ENCODE measurements at regions not wholly inside any gene's neighbourhood (a gene's known extent, or its start where the extent isn't known, plus 50 kb on each side); places are given as distances from the start of the nearest gene placed in this dataset.

DNA sequence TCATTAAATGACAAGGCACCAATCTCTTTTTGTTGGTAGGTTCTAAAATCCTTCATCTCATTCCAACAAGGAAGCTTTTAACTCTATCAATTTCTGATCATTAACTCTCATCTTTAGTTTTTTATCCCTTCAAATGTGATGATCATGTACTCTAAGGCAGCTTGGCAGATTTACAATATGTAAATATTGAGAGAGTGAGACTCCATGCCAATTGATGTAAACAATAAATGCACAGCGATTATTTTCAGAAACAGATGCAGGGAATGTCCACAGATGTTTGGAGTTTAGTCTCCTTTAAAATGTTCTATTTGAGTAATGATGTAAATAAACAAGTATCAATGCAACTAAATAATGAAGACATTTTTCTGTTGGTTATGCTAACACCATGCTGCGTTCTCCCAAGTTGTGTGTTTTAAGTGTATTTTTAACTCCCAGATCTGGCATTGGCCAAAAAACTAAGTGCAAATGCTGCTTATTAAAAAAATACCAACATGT lies 213.8 kb downstream of the AHR start:
- H3K9ac ChIP-seq, result no peak overlapping the region
- no peak overlapping the region for H3K4me2 ChIP-seq
- H3K9me2 ChIP-seq, result no peaks in the 10 kb centered on the region; the same call in 1 of the 2 replicates
- TF ChIP-seq EZH2phosphoT487 (IDR thresholded peaks at IDR 0.05; ENCODE audit: borderline replicate concordance, low read depth) (no peak), MAX (IDR thresholded peaks at IDR 0.05; ENCODE audit: low read depth) (no peak), RFX5 (IDR thresholded peaks at IDR 0.05; ENCODE audit: low read length) (no peak), NFIC (IDR thresholded peaks at IDR 0.05; ENCODE audit: borderline replicate concordance) (no peak), PBX3 (IDR thresholded peaks at IDR 0.05) (no peak), EP300 (IDR thresholded peaks at IDR 0.05; ENCODE audit: borderline replicate concordance in 1 of 2, low read depth in 1 of 2, low read length in 1 of 2) (no peak), CHD2 (IDR thresholded peaks at IDR 0.05; ENCODE audit: low read length, partially characterized antibody) (no peak), RCOR1 (IDR thresholded peaks at IDR 0.05; ENCODE audit: low read length) (no peak), FOSL2 (IDR thresholded peaks at IDR 0.05; ENCODE audit: borderline replicate concordance, low read depth) (no peak), GABPA (IDR thresholded peaks at IDR 0.05; ENCODE audit: low read depth) (no peak), ELF1 (IDR thresholded peaks at IDR 0.05) (no peak), POLR2AphosphoS5 (IDR thresholded peaks at IDR 0.05; ENCODE audit: low read depth, low read length) (no peak), TCF12 (IDR thresholded peaks at IDR 0.05) (no peak), RAD21 (IDR thresholded peaks at IDR 0.05; ENCODE audit: low read length) (no peak)
- TF ChIP-seq, protein P1, sequence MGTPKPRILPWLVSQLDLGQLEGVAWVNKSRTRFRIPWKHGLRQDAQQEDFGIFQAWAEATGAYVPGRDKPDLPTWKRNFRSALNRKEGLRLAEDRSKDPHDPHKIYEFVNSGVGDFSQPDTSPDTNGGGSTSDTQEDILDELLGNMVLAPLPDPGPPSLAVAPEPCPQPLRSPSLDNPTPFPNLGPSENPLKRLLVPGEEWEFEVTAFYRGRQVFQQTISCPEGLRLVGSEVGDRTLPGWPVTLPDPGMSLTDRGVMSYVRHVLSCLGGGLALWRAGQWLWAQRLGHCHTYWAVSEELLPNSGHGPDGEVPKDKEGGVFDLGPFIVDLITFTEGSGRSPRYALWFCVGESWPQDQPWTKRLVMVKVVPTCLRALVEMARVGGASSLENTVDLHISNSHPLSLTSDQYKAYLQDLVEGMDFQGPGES (IDR thresholded peaks at IDR 0.05; ENCODE audit: low read depth, low read length), result no peak
- TF ChIP-seq, protein P2, sequence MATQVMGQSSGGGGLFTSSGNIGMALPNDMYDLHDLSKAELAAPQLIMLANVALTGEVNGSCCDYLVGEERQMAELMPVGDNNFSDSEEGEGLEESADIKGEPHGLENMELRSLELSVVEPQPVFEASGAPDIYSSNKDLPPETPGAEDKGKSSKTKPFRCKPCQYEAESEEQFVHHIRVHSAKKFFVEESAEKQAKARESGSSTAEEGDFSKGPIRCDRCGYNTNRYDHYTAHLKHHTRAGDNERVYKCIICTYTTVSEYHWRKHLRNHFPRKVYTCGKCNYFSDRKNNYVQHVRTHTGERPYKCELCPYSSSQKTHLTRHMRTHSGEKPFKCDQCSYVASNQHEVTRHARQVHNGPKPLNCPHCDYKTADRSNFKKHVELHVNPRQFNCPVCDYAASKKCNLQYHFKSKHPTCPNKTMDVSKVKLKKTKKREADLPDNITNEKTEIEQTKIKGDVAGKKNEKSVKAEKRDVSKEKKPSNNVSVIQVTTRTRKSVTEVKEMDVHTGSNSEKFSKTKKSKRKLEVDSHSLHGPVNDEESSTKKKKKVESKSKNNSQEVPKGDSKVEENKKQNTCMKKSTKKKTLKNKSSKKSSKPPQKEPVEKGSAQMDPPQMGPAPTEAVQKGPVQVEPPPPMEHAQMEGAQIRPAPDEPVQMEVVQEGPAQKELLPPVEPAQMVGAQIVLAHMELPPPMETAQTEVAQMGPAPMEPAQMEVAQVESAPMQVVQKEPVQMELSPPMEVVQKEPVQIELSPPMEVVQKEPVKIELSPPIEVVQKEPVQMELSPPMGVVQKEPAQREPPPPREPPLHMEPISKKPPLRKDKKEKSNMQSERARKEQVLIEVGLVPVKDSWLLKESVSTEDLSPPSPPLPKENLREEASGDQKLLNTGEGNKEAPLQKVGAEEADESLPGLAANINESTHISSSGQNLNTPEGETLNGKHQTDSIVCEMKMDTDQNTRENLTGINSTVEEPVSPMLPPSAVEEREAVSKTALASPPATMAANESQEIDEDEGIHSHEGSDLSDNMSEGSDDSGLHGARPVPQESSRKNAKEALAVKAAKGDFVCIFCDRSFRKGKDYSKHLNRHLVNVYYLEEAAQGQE (IDR thresholded peaks at IDR 0.05; ENCODE audit: low read depth, low read length), result no peak
- POLR2A ChIA-PET, result no interaction called here
- no peaks in the 10 kb centered on the region for H3F3A ChIP-seq (replicated peaks; ENCODE audit: insufficient read depth)
- CTCF ChIA-PET, result interaction anchor here (0.9 kb wide), 1 partner anchor 14 kb away, joined by 3 read pairs; no protein-coding TSS in a partner anchor
- no peaks in the 10 kb centered on the region for H3K4me1 ChIP-seq (ENCODE audit: control insufficient read depth in 1 of 2, insufficient read depth in 2 of 2, low read depth in 1 of 2, low read length in 1 of 2)
- H3K27ac ChIP-seq (ENCODE audit: low read depth in 2 of 2, low read length in 1 of 2), result no peak overlapping the region
- H3K4me3 ChIP-seq (ENCODE audit: low read depth in 2 of 2, low read length in 1 of 2), result no peak overlapping the region
- no peaks in the 10 kb centered on the region; the same call in 1 of the 2 replicates for H3K27me3 ChIP-seq (ENCODE audit: insufficient read depth)
- H4K20me1 ChIP-seq (ENCODE audit: insufficient read depth), result no peaks in the 10 kb centered on the region
- 4% methylated on average over 2 of the region's 2 CpGs for WGBS (ENCODE audit: low lambda C conversion rate)
- H3K36me3 ChIP-seq (replicated peaks in 1 of 2; ENCODE audit: control insufficient read depth in 1 of 2, insufficient read depth in 2 of 2, low read length in 1 of 2), result no peaks in the 10 kb centered on the region
- H3K79me2 ChIP-seq (ENCODE audit: insufficient read depth), result no peaks in the 10 kb centered on the region
- no peak overlapping the region for H2AFZ ChIP-seq (ENCODE audit: low read depth)
- no peak for DNase-seq
- no peaks in the 10 kb centered on the region for H3K9me3 ChIP-seq

Measured in SK-N-SH (cell line).